IPS-15b (cell line): ENCODE measurements at regions not wholly inside any gene's neighbourhood (a gene's known extent, or its start where the extent isn't known, plus 50 kb on each side); places are given as distances from the start of the nearest gene placed in this dataset.

Experiments used
- H3K27me3 ChIP-seq: one replicate; pipeline ENCODE4 v1.6.1; 2013; ENCODE audit warnings: low read length; ENCODE audit not compliant: control insufficient read depth, insufficient read depth
- H3K36me3 ChIP-seq: one replicate; pipeline ENCODE4 v1.6.1; 2013; ENCODE audit warnings: low read length; ENCODE audit not compliant: control insufficient read depth, insufficient read depth
- H3K4me1 ChIP-seq: one replicate; pipeline ENCODE4 v1.6.1; 2013; ENCODE audit warnings: mild to moderate bottlenecking, low read length; ENCODE audit not compliant: control insufficient read depth, insufficient read depth
- H3K4me3 ChIP-seq: one replicate; pipeline ENCODE4 v1.5.1; 2013; ENCODE audit warnings: low read depth, low read length
- H3K9ac ChIP-seq: one replicate; pipeline ENCODE4 v1.6.1; 2013; ENCODE audit warnings: low read depth, mild to moderate bottlenecking, low read length
- H3K9me3 ChIP-seq: one replicate; pipeline ENCODE4 v1.6.1; 2013; ENCODE audit warnings: mild to moderate bottlenecking, low read length; ENCODE audit not compliant: control insufficient read depth, insufficient read depth

GRCh38 chr1:63014267-63014666, 230.3 kb downstream of the ATG4C start:
- no peaks in the 10 kb centered on the region for H3K27me3 ChIP-seq

GRCh38 chr1:63022319-63022718, 238.4 kb downstream of the ATG4C start:
- Histone ChIP-seq H3K4me3 (no peak overlapping the region), H3K9ac (no peak overlapping the region), H3K4me1 (no peaks in the 10 kb centered on the region), H3K9me3 (no peaks in the 10 kb centered on the region), H3K27me3 (no peaks in the 10 kb centered on the region), H3K36me3 (no peaks in the 10 kb centered on the region)

More at GRCh38 chr1:63014267-63014666, 230.3 kb downstream of the ATG4C start:
- H3K9me3 ChIP-seq, result no peaks in the 10 kb centered on the region
- no peaks in the 10 kb centered on the region for H3K36me3 ChIP-seq
- H3K9ac ChIP-seq, result no peak overlapping the region
- H3K4me3 ChIP-seq, result no peak overlapping the region
- H3K4me1 ChIP-seq, result no peaks in the 10 kb centered on the region

GRCh38 chr1:63023171-63023570, 239.2 kb downstream of the ATG4C start:
- Histone ChIP-seq H3K9me3 (no peaks in the 10 kb centered on the region), H3K27me3 (no peaks in the 10 kb centered on the region), H3K4me3 (no peak overlapping the region), H3K36me3 (no peaks in the 10 kb centered on the region), H3K4me1 (no peaks in the 10 kb centered on the region), H3K9ac (no peak overlapping the region)

GRCh38 chr1:63023637-63024036, 239.7 kb downstream of the ATG4C start:
- Histone ChIP-seq H3K27me3 (no peaks in the 10 kb centered on the region), H3K4me1 (no peaks in the 10 kb centered on the region), H3K9ac (no peak overlapping the region), H3K36me3 (no peaks in the 10 kb centered on the region), H3K9me3 (no peaks in the 10 kb centered on the region), H3K4me3 (no peak overlapping the region)

GRCh38 chr1:63024132-63024531, 240.2 kb downstream of the ATG4C start:
- Histone ChIP-seq H3K4me1 (no peaks in the 10 kb centered on the region), H3K4me3 (no peak overlapping the region), H3K36me3 (no peaks in the 10 kb centered on the region), H3K9me3 (no peaks in the 10 kb centered on the region), H3K9ac (no peak overlapping the region), H3K27me3 (no peaks in the 10 kb centered on the region)

- Histone ChIP-seq H3K27me3 (no peaks in the 10 kb centered on the region), H3K36me3 (no peaks in the 10 kb centered on the region), H3K4me3 (no peak overlapping the region), H3K4me1 (no peaks in the 10 kb centered on the region), H3K9me3 (no peaks in the 10 kb centered on the region), H3K9ac (no peak overlapping the region)
Measured at GRCh38 chr1:63027176-63027575, 243.2 kb downstream of the ATG4C start.

GRCh38 chr1:63032171-63032570, 248.2 kb downstream of the ATG4C start:
- no peaks in the 10 kb centered on the region for H3K4me1 ChIP-seq
- no peaks in the 10 kb centered on the region for H3K36me3 ChIP-seq
- no peaks in the 10 kb centered on the region for H3K27me3 ChIP-seq
- H3K4me3 ChIP-seq, result no peak overlapping the region
- H3K9me3 ChIP-seq, result no peaks in the 10 kb centered on the region
- no peak overlapping the region for H3K9ac ChIP-seq

GRCh38 chr1:63033211-63033610, 249.3 kb downstream of the ATG4C start:
- H3K9me3 ChIP-seq, result no peaks in the 10 kb centered on the region
- H3K4me1 ChIP-seq, result no peaks in the 10 kb centered on the region
- H3K27me3 ChIP-seq, result no peaks in the 10 kb centered on the region
- H3K36me3 ChIP-seq, result no peaks in the 10 kb centered on the region
- H3K9ac ChIP-seq, result no peak overlapping the region
- no peak overlapping the region for H3K4me3 ChIP-seq

- H3K4me1 ChIP-seq, result no peaks in the 10 kb centered on the region
- H3K4me3 ChIP-seq, result no peak overlapping the region
- H3K9me3 ChIP-seq, result no peaks in the 10 kb centered on the region
- no peaks in the 10 kb centered on the region for H3K27me3 ChIP-seq
- no peak overlapping the region for H3K9ac ChIP-seq
- no peaks in the 10 kb centered on the region for H3K36me3 ChIP-seq
Measured at GRCh38 chr1:63034256-63034655, 250.3 kb downstream of the ATG4C start.

- Histone ChIP-seq H3K4me1 (peaks cover 6% of the 10 kb centered on the region), H3K36me3 (no peaks in the 10 kb centered on the region), H3K9me3 (no peaks in the 10 kb centered on the region), H3K27me3 (no peaks in the 10 kb centered on the region), H3K4me3 (no peak overlapping the region), H3K9ac (no peak overlapping the region)
Measured at GRCh38 chr1:63038586-63038985, 254.7 kb downstream of the ATG4C start.

- H3K4me1 ChIP-seq, result peaks cover 6% of the 10 kb centered on the region
- no peaks in the 10 kb centered on the region for H3K27me3 ChIP-seq
- no peaks in the 10 kb centered on the region for H3K9me3 ChIP-seq
- H3K36me3 ChIP-seq, result no peaks in the 10 kb centered on the region
- no peak overlapping the region for H3K9ac ChIP-seq
- H3K4me3 ChIP-seq, result no peak overlapping the region
Measured at GRCh38 chr1:63041660-63042059, 257.7 kb downstream of the ATG4C start.

- no peaks in the 10 kb centered on the region for H3K27me3 ChIP-seq
- peaks cover 6% of the 10 kb centered on the region for H3K4me1 ChIP-seq
- H3K4me3 ChIP-seq, result no peak overlapping the region
- no peaks in the 10 kb centered on the region for H3K36me3 ChIP-seq
- no peak overlapping the region for H3K9ac ChIP-seq
- H3K9me3 ChIP-seq, result no peaks in the 10 kb centered on the region
Measured at GRCh38 chr1:63042278-63042677, 258.3 kb downstream of the ATG4C start.

- Histone ChIP-seq H3K4me3 (no peak overlapping the region), H3K27me3 (no peaks in the 10 kb centered on the region), H3K36me3 (no peaks in the 10 kb centered on the region), H3K9ac (no peak overlapping the region), H3K9me3 (no peaks in the 10 kb centered on the region), H3K4me1 (peaks cover 6% of the 10 kb centered on the region)
Measured at GRCh38 chr1:63046539-63046938, 262.6 kb downstream of the ATG4C start.
